Vagina (tissue), 2 donors: ENCODE measurements at regions not wholly inside any gene's neighbourhood (a gene's known extent, or its start where the extent isn't known, plus 50 kb on each side); places are given as distances from the start of the nearest gene placed in this dataset.

Experiments
- DNase-seq, 2 donors: peaks; one replicate each; pipeline ENCODE4 v3.0.0-alpha.2; 2017; ENCODE audit errors: extremely low spot score in 2 of 2
- H3K27ac ChIP-seq: fragments of 200-600 bp; sonication (generic); one replicate; pipeline ENCODE4 v1.5.1; 2019
- H3K27me3 ChIP-seq: fragments of 200-600 bp; sonication (generic); one replicate; pipeline ENCODE4 v1.5.1; 2019
- H3K36me3 ChIP-seq, 2 donors: fragments of 200-600 bp; sonication (generic); one replicate each; pipeline ENCODE4 v1.5.1; 2017 to 2019
- H3K4me1 ChIP-seq: fragments of 200-600 bp; sonication (generic); one replicate; pipeline ENCODE4 v1.5.1; 2019
- H3K4me3 ChIP-seq, 2 donors: fragments of 200-600 bp; sonication (generic); 1 replicate in 1 of 2; 2 replicates in 1 of 2; pipeline ENCODE4 v1.5.1; 2016 to 2019
- H3K9me3 ChIP-seq: fragments of 200-600 bp; sonication (generic); one replicate; pipeline ENCODE4 v1.5.1; 2019
- CTCF ChIP-seq, 3 experiments: fragments of 450-650 bp in 2 of 3; fragments of 200-600 bp in 1 of 3; sonication (generic) in 1 of 3; IDR thresholded peaks; one replicate each; pipeline ENCODE4 v1.5.1; 2017 to 2019; ENCODE audit warnings: antibody characterized with exemption in 3 of 3, mild to moderate bottlenecking in 2 of 3, moderate library complexity in 2 of 3
- POLR2A ChIP-seq, 2 donors: fragments of 450-650 bp; IDR thresholded peaks; one replicate each; pipeline ENCODE4 v1.6.1; 2017; ENCODE audit warnings: antibody characterized with exemption in 2 of 2, mild to moderate bottlenecking in 2 of 2, moderate library complexity in 2 of 2
- POLR2AphosphoS5 ChIP-seq, 2 donors: sonication (generic); formaldehyde crosslinking; IDR thresholded peaks; one replicate each; pipeline ENCODE4 v1.9.0; 2017; ENCODE audit warnings: antibody characterized with exemption in 2 of 2, mild to moderate bottlenecking in 2 of 2, low read depth in 1 of 2; ENCODE audit not compliant: insufficient read depth in 1 of 2
- intact Hi-C: fragments of 100-400 bp; cut with DNase I; formaldehyde crosslinking; loops from one replicate; pipeline ENCODE4 v1.15.1; 2023

GRCh38 chr13:73422973-73423372 lies 364.2 kb downstream of the KLF5 start:
- Histone ChIP-seq H3K36me3 (no peaks in the 10 kb centered on the region), H3K27ac (no peak overlapping the region), H3K4me3 (no peak overlapping the region), H3K9me3 (no peaks in the 10 kb centered on the region), H3K4me1 (no peaks in the 10 kb centered on the region), H3K27me3 (no peaks in the 10 kb centered on the region)
- no peak for TF ChIP-seq POLR2A (IDR thresholded peaks at IDR 0.05)
- no peak for TF ChIP-seq CTCF (IDR thresholded peaks at IDR 0.05)
- no peak for TF ChIP-seq POLR2AphosphoS5 (IDR thresholded peaks at IDR 0.05; ENCODE audit: insufficient read depth in 1 of 2, low read depth in 1 of 2)
- no peak for DNase-seq
- intact Hi-C loops, result no loop called here

- intact Hi-C loops, result no loop called here
- H3K27ac ChIP-seq, result no peak overlapping the region
- DNase-seq, result no peak
Measured at GRCh38 chr13:73421310-73421912, 362.6 kb downstream of the KLF5 start.

GRCh38 chr13:73419186-73419585 lies 360.4 kb downstream of the KLF5 start:
- Histone ChIP-seq H3K4me3 (no peak overlapping the region), H3K27ac (no peak overlapping the region), H3K36me3 (no peaks in the 10 kb centered on the region), H3K4me1 (no peaks in the 10 kb centered on the region), H3K9me3 (no peaks in the 10 kb centered on the region), H3K27me3 (no peaks in the 10 kb centered on the region)
- intact Hi-C loops, result no loop called here
- TF ChIP-seq POLR2A (IDR thresholded peaks at IDR 0.05) (no peak), CTCF (IDR thresholded peaks at IDR 0.05) (no peak), POLR2AphosphoS5 (IDR thresholded peaks at IDR 0.05; ENCODE audit: insufficient read depth in 1 of 2, low read depth in 1 of 2) (no peak)
- DNase-seq, result no peak

More at GRCh38 chr13:73421310-73421912, 362.6 kb downstream of the KLF5 start:
- no peaks in the 10 kb centered on the region for H3K27me3 ChIP-seq
- H3K9me3 ChIP-seq, result no peaks in the 10 kb centered on the region
- no peaks in the 10 kb centered on the region for H3K4me1 ChIP-seq
- H3K4me3 ChIP-seq, result no peak overlapping the region
- no peaks in the 10 kb centered on the region for H3K36me3 ChIP-seq
- TF ChIP-seq CTCF (IDR thresholded peaks at IDR 0.05) (no peak), POLR2A (IDR thresholded peaks at IDR 0.05) (no peak), POLR2AphosphoS5 (IDR thresholded peaks at IDR 0.05; ENCODE audit: insufficient read depth in 1 of 2, low read depth in 1 of 2) (no peak)

- Histone ChIP-seq H3K27ac (no peak overlapping the region), H3K9me3 (no peaks in the 10 kb centered on the region), H3K27me3 (no peaks in the 10 kb centered on the region), H3K4me1 (no peaks in the 10 kb centered on the region), H3K4me3 (no peak overlapping the region), H3K36me3 (no peaks in the 10 kb centered on the region)
- intact Hi-C loops, result no loop called here
- TF ChIP-seq POLR2AphosphoS5 (IDR thresholded peaks at IDR 0.05; ENCODE audit: insufficient read depth in 1 of 2, low read depth in 1 of 2) (no peak), CTCF (IDR thresholded peaks at IDR 0.05) (no peak), POLR2A (IDR thresholded peaks at IDR 0.05) (no peak)
- no peak for DNase-seq
Measured at GRCh38 chr13:73417012-73417615, 358.3 kb downstream of the KLF5 start.

GRCh38 chr13:73416093-73416492 lies 357.3 kb downstream of the KLF5 start:
- intact Hi-C loops, result no loop called here
- no peaks in the 10 kb centered on the region for H3K9me3 ChIP-seq
- H3K27me3 ChIP-seq, result no peaks in the 10 kb centered on the region
- no peak overlapping the region for H3K4me3 ChIP-seq
- no peaks in the 10 kb centered on the region for H3K36me3 ChIP-seq
- H3K27ac ChIP-seq, result no peak overlapping the region
- no peaks in the 10 kb centered on the region for H3K4me1 ChIP-seq
- no peak for TF ChIP-seq POLR2AphosphoS5 (IDR thresholded peaks at IDR 0.05; ENCODE audit: insufficient read depth in 1 of 2, low read depth in 1 of 2)
- DNase-seq, result no peak
